ENCODE measurements at regions not wholly inside any gene's neighbourhood (a gene's known extent, or its start where the extent isn't known, plus 50 kb on each side); places are given as distances from the start of the nearest gene placed in this dataset.

GRCh38 chr3:187899246-187899645, 154.0 kb upstream of the BCL6 start:
- Histone ChIP-seq H3K36me3 (replicated peaks in 1 of 2; ENCODE audit: control insufficient read depth in 1 of 2, insufficient read depth in 2 of 2, low read length in 1 of 2) (no peaks in the 10 kb centered on the region), H3K27me3 (ENCODE audit: insufficient read depth) (no peaks in the 10 kb centered on the region), H4K20me1 (ENCODE audit: insufficient read depth) (no peaks in the 10 kb centered on the region), H3K9ac (no peak overlapping the region), H3K4me3 (ENCODE audit: low read depth in 2 of 2, low read length in 1 of 2) (no peak overlapping the region), H3K4me1 (ENCODE audit: control insufficient read depth in 1 of 2, insufficient read depth in 2 of 2, low read depth in 1 of 2, low read length in 1 of 2) (no peaks in the 10 kb centered on the region), H3K27ac (ENCODE audit: low read depth in 2 of 2, low read length in 1 of 2) (no peak overlapping the region), H2AFZ (ENCODE audit: low read depth) (no peak overlapping the region), H3K4me2 (no peak overlapping the region), H3K79me2 (ENCODE audit: insufficient read depth) (no peaks in the 10 kb centered on the region), H3F3A (replicated peaks; ENCODE audit: insufficient read depth) (no peaks in the 10 kb centered on the region), H3K9me3 (no peaks in the 10 kb centered on the region), H3K9me2 (no peaks in the 10 kb centered on the region)
- no peak for TF ChIP-seq EZH2phosphoT487 (IDR thresholded peaks at IDR 0.05; ENCODE audit: borderline replicate concordance, low read depth)
- TF ChIP-seq TEAD4 (IDR thresholded peaks at IDR 0.05; ENCODE audit: borderline replicate concordance, insufficient read depth), result no peak
- no peak for TF ChIP-seq ZBTB33 (IDR thresholded peaks at IDR 0.05; ENCODE audit: borderline replicate concordance, low read depth)
- no peak for TF ChIP-seq SIN3A (IDR thresholded peaks at IDR 0.05; ENCODE audit: borderline replicate concordance, low read depth, low read length)
- no peak for TF ChIP-seq YY1 (IDR thresholded peaks at IDR 0.05; ENCODE audit: low read depth)
- TF ChIP-seq TAF1 (IDR thresholded peaks at IDR 0.05; ENCODE audit: borderline replicate concordance, low read depth, low read length), result no peak
- no peak for TF ChIP-seq RAD21 (IDR thresholded peaks at IDR 0.05; ENCODE audit: low read length)
- no peak for TF ChIP-seq REST (IDR thresholded peaks at IDR 0.05; ENCODE audit: low read depth, low read length)
- no peak for TF ChIP-seq NFIC (IDR thresholded peaks at IDR 0.05; ENCODE audit: borderline replicate concordance)
- no peak for TF ChIP-seq CTCF (IDR thresholded peaks at IDR 0.05)
- TF ChIP-seq SMC3 (IDR thresholded peaks at IDR 0.05; ENCODE audit: low read depth, low read length), result no peak
- TF ChIP-seq FOXM1 (IDR thresholded peaks at IDR 0.05; ENCODE audit: low read depth), result no peak
- no peak for TF ChIP-seq TCF12 (IDR thresholded peaks at IDR 0.05)
- TF ChIP-seq NRF1 (IDR thresholded peaks at IDR 0.05; ENCODE audit: low read depth, low read length), result no peak
- ChIA-PET CTCF (interaction anchor here (1.0 kb wide), 1 partner anchor 158 kb away, joined by 3 read pairs; no protein-coding TSS in a partner anchor), POLR2A (no interaction called here)
- 48% methylated on average over 4 of the region's 4 CpGs for WGBS (ENCODE audit: low lambda C conversion rate)
- no peak for DNase-seq

All from SK-N-SH (cell line).